ENCODE measurements at regions not wholly inside any gene's neighbourhood (a gene's known extent, or its start where the extent isn't known, plus 50 kb on each side); places are given as distances from the start of the nearest gene placed in this dataset.

DNA sequence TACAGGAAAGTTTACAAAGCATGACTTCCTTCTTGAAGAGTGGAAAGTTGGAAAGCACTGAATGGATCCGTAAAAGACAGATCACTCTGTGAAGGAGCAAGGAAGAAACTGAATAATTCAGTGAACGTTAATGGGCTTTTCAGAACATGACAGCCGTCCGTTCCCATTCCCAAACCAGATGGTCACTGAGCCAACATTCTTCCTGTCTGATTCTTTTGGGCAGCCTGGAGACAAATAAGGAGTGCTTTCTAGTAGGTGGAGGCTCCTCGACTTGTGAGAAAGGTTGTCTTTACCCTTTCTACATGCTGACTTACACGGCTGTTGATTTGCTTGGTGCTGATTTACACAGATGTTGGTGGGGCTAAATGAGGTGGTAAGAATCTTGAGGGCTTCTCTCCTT is 51.0 kb upstream of the PAPPA start:
- no peaks in the 10 kb centered on the region; the same call in 1 of the 2 replicates for H3K27me3 Mint-ChIP-seq (ENCODE audit: low read depth)
- no peak overlapping the region for H3K14ac ChIP-seq (ENCODE audit: insufficient read depth, low read length)
- no peaks in the 10 kb centered on the region for H3K27me3 ChIP-seq (ENCODE audit: insufficient read depth, low read length)
- H2BK15ac ChIP-seq (ENCODE audit: low read depth, low read length): no peak overlapping the region
- H3K4me3 Mint-ChIP-seq: no peak overlapping the region
- H3K18ac ChIP-seq (ENCODE audit: insufficient read length, low read depth, low read length): no peak overlapping the region
- H2BK12ac ChIP-seq (ENCODE audit: insufficient read length, low read depth, low read length): no peak overlapping the region
- H2AFZ ChIP-seq (ENCODE audit: low read length): no peak overlapping the region
- no peaks in the 10 kb centered on the region for H3K79me1 ChIP-seq (ENCODE audit: insufficient read depth, low read depth, low read length, poor library complexity, severe bottlenecking)
- H3K4ac ChIP-seq (ENCODE audit: low read depth, low read length): no peak overlapping the region
- no peak overlapping the region for H2BK5ac ChIP-seq (ENCODE audit: insufficient read length, low read length)
- no peak overlapping the region for H4K8ac ChIP-seq (replicated peaks; ENCODE audit: insufficient read length, low read depth, low read length)
- H3T11ph ChIP-seq (ENCODE audit: low read length): no peak overlapping the region
- H4K91ac ChIP-seq (ENCODE audit: insufficient read length, low read depth, low read length): no peak overlapping the region
- no CpG with 5 or more reads among the region's 6 CpGs for WGBS (ENCODE audit: extremely low coverage, insufficient read length, low lambda C conversion rate)
- no peaks in the 10 kb centered on the region for H3K23me2 ChIP-seq (ENCODE audit: insufficient read length, low read depth, low read length, poor library complexity, severe bottlenecking)
- H4K20me1 ChIP-seq (ENCODE audit: control insufficient read depth, insufficient read depth, insufficient read length): no peaks in the 10 kb centered on the region
- no peak overlapping the region for H3K27ac Mint-ChIP-seq
- no peak overlapping the region for H4K5ac ChIP-seq (ENCODE audit: insufficient read length, low read depth, low read length)
- no peak overlapping the region for H3K56ac ChIP-seq (ENCODE audit: insufficient read length, low read depth, low read length)
- H3K4me1 ChIP-seq (ENCODE audit: insufficient read depth, low read length): no peaks in the 10 kb centered on the region
- no peak overlapping the region for H2BK120ac ChIP-seq (ENCODE audit: low read depth, low read length, poor library complexity, severe bottlenecking)
- no peak for DNase-seq
- H3K79me2 ChIP-seq (ENCODE audit: insufficient read depth, low read length): no peaks in the 10 kb centered on the region
- no peak overlapping the region for H3K4me2 ChIP-seq (ENCODE audit: insufficient read depth, insufficient read length, low read length)
- no peak overlapping the region for H3K27ac ChIP-seq (ENCODE audit: insufficient read length, low read depth, low read length)
- H3K23ac ChIP-seq (ENCODE audit: insufficient read length, low read depth, low read length): no peak overlapping the region
- no peak overlapping the region for H3K9ac ChIP-seq (ENCODE audit: extremely low read depth, insufficient read length, low read length)
- TF ChIP-seq, protein P1, sequence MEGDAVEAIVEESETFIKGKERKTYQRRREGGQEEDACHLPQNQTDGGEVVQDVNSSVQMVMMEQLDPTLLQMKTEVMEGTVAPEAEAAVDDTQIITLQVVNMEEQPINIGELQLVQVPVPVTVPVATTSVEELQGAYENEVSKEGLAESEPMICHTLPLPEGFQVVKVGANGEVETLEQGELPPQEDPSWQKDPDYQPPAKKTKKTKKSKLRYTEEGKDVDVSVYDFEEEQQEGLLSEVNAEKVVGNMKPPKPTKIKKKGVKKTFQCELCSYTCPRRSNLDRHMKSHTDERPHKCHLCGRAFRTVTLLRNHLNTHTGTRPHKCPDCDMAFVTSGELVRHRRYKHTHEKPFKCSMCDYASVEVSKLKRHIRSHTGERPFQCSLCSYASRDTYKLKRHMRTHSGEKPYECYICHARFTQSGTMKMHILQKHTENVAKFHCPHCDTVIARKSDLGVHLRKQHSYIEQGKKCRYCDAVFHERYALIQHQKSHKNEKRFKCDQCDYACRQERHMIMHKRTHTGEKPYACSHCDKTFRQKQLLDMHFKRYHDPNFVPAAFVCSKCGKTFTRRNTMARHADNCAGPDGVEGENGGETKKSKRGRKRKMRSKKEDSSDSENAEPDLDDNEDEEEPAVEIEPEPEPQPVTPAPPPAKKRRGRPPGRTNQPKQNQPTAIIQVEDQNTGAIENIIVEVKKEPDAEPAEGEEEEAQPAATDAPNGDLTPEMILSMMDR (conservative IDR thresholded peaks at IDR 0.05): no peak
- H2BK20ac ChIP-seq (ENCODE audit: low read depth, low read length, poor library complexity, severe bottlenecking): no peak overlapping the region
- H2AK5ac ChIP-seq (ENCODE audit: insufficient read length, low read length): no peak overlapping the region
- no peaks in the 10 kb centered on the region for H3K9me3 ChIP-seq (ENCODE audit: control insufficient read depth, low read depth, low read length)
- H3K4me1 Mint-ChIP-seq: no peaks in the 10 kb centered on the region
- no peaks in the 10 kb centered on the region for H3K9me3 Mint-ChIP-seq
- no peaks in the 10 kb centered on the region for H3K36me3 Mint-ChIP-seq (ENCODE audit: insufficient read depth in 1 of 3, low read depth in 3 of 3)
